ENCODE measurements at regions not wholly inside any gene's neighbourhood (a gene's known extent, or its start where the extent isn't known, plus 50 kb on each side); places are given as distances from the start of the nearest gene placed in this dataset.

DNA sequence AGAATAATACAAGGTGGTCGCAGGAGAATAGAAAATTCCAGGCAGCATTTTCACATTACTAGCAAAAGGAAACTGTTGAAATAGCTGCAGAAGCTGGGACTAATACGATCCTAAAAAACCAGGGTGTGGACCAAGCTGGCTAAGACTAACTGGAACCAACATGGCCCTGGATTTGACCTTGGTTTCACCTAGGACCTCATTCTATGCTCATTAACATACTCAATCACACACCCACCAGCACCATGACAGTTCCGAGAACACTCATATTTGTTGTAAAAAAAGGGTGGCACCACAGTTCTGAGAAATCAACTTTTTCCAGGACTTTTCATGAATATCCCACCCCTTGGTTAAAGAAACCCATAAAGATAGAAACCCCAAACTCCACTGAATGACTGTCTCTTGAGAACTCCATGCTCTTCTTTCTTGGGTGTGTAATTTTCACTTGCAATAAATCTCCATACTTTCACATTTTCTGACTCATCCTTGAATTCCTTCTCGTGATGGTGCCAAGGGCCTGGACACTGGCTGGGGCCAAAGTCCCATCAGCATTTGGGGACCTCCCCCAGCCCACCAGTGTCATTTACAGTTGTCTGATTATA is 164.3 kb upstream of the CHST9 start:
- TF ChIP-seq CTCF (IDR thresholded peaks at IDR 0.05) (no peak), POLR2A (IDR thresholded peaks at IDR 0.05) (no peak)

Data from lower leg skin (tissue), 3 donors.